CD14-positive monocyte (primary cell): ENCODE measurements at regions not wholly inside any gene's neighbourhood (a gene's known extent, or its start where the extent isn't known, plus 50 kb on each side); places are given as distances from the start of the nearest gene placed in this dataset.

Experiments
- DNase-seq, 3 donors: peaks; one replicate each; pipeline ENCODE4 v3.0.0-alpha.2; 2011 to 2022
- H2AFZ ChIP-seq: 2 replicates; pipeline ENCODE4 v1.6.0; 2012; ENCODE audit warnings: mild to moderate bottlenecking, low read depth, low read length, inconsistent platforms; ENCODE audit not compliant: insufficient read depth, poor library complexity, severe bottlenecking
- H3K27ac ChIP-seq, 2 donors: 1 replicate in 1 of 2; 2 replicates in 1 of 2; pipeline ENCODE4 v1.5.1; 2012 to 2013; ENCODE audit warnings: low read length in 2 of 2, control low read depth in 1 of 2, inconsistent platforms in 1 of 2, low read depth in 1 of 2, mild to moderate bottlenecking in 1 of 2
- H3K27me3 ChIP-seq, 2 donors: one replicate each; pipeline versions ENCODE4 v1.6.0 to v1.6.1; 2011 to 2013; ENCODE audit warnings: low read length in 2 of 2; ENCODE audit not compliant: control insufficient read depth in 2 of 2, insufficient read depth in 2 of 2
- H3K36me3 ChIP-seq, 2 donors: replicated peaks in 1 of 2; 1 replicate in 1 of 2; 2 replicates in 1 of 2; pipeline versions ENCODE4 v1.5.1 to v1.6.1; 2012 to 2013; ENCODE audit warnings: low read length in 2 of 2, control low read depth in 1 of 2, inconsistent platforms in 1 of 2, mild to moderate bottlenecking in 1 of 2; ENCODE audit not compliant: insufficient read depth in 2 of 2, control insufficient read depth in 1 of 2
- H3K4me1 ChIP-seq, 2 donors: 1 replicate in 1 of 2; 2 replicates in 1 of 2; pipeline versions ENCODE4 v1.5.1 to v1.6.1; 2012 to 2013; ENCODE audit warnings: low read length in 2 of 2, control low read depth in 1 of 2, inconsistent platforms in 1 of 2, mild to moderate bottlenecking in 1 of 2, moderate library complexity in 1 of 2; ENCODE audit not compliant: insufficient read depth in 2 of 2, control insufficient read depth in 1 of 2
- H3K4me2 ChIP-seq: replicated peaks from 2 replicates; pipeline ENCODE3; 2012; ENCODE audit warnings: low read length, moderate library complexity, mild to moderate bottlenecking; ENCODE audit not compliant: poor library complexity, severe bottlenecking; ENCODE audit errors: extremely low read depth
- H3K4me3 ChIP-seq, 3 experiments: fragments of 200-600 bp in 1 of 3; sonication (generic) in 1 of 3; replicated peaks in 1 of 3; 1 replicate in 2 of 3; 2 replicates in 1 of 3; pipeline ENCODE4 v1.5.1; 2011 to 2013; ENCODE audit warnings: low read length in 3 of 3, mild to moderate bottlenecking in 3 of 3, control low read depth in 2 of 3, low read depth in 2 of 3, inconsistent platforms in 1 of 3, moderate library complexity in 1 of 3
- H3K79me2 ChIP-seq: 2 replicates; pipeline ENCODE4 v1.6.0; 2012; ENCODE audit warnings: mild to moderate bottlenecking, control low read depth, inconsistent platforms, low read length, moderate library complexity; ENCODE audit not compliant: insufficient read depth
- H3K9ac ChIP-seq: 2 replicates; pipeline ENCODE4 v1.6.0; 2017; ENCODE audit warnings: low read length, mild to moderate bottlenecking; ENCODE audit not compliant: insufficient read depth, poor library complexity, severe bottlenecking
- H3K9me3 ChIP-seq, 2 donors: replicated peaks in 1 of 2; 1 replicate in 1 of 2; 2 replicates in 1 of 2; pipeline versions ENCODE4 v1.5.1 to v1.6.1; 2012 to 2013; ENCODE audit warnings: low read length in 2 of 2, control low read depth in 1 of 2; ENCODE audit not compliant: control insufficient read depth in 1 of 2, insufficient read depth in 1 of 2
- H4K20me1 ChIP-seq: 2 replicates; pipeline ENCODE4 v1.6.0; 2012; ENCODE audit warnings: mild to moderate bottlenecking, low read length, control low read depth, moderate library complexity; ENCODE audit not compliant: insufficient read depth
- H3K27ac Mint-ChIP-seq, 7 donors: one replicate each; pipeline ENCODE4 v1.8.0; 2020; ENCODE audit warnings: mild to moderate bottlenecking in 7 of 7, mixed read lengths in 7 of 7, moderate library complexity in 6 of 7, inconsistent platforms in 2 of 7
- H3K27me3 Mint-ChIP-seq, 3 donors: one replicate each; pipeline ENCODE4 v1.8.0; 2021 to 2022; ENCODE audit warnings: low read depth in 3 of 3, mild to moderate bottlenecking in 3 of 3, mixed read lengths in 3 of 3, moderate library complexity in 3 of 3, inconsistent platforms in 1 of 3
- H3K36me3 Mint-ChIP-seq, 2 donors: one replicate each; pipeline ENCODE4 v1.8.0; 2020; ENCODE audit warnings: mixed read lengths in 2 of 2, inconsistent platforms in 1 of 2, mild to moderate bottlenecking in 1 of 2
- H3K4me1 Mint-ChIP-seq: one replicate; pipeline ENCODE4 v1.8.0; 2020; ENCODE audit warnings: mild to moderate bottlenecking, mixed read lengths
- H3K4me3 Mint-ChIP-seq, 2 donors: one replicate each; pipeline ENCODE4 v1.8.0; 2020; ENCODE audit warnings: mild to moderate bottlenecking in 2 of 2, mixed read lengths in 2 of 2, moderate library complexity in 1 of 2
- H3K9me3 Mint-ChIP-seq, 7 donors: one replicate each; pipeline ENCODE4 v1.8.0; 2020 to 2022; ENCODE audit warnings: mixed read lengths in 7 of 7, mild to moderate bottlenecking in 6 of 7, moderate library complexity in 6 of 7, inconsistent platforms in 2 of 7
- WGBS: methylation state at CpG from one replicate; pipeline ENCODE4 v1.1.5; 2013; ENCODE audit warnings: missing lambda C conversion rate; ENCODE audit not compliant: insufficient coverage; 5-methylcytosine and 5-hydroxymethylcytosine counted together
- intact Hi-C, 2 donors: fragments of 100-400 bp; cut with micrococcal nuclease; formaldehyde crosslinking; loops; one replicate each; pipeline versions ENCODE4 v1.15.0 to v1.15.1; 2023
- TF ChIP-seq, protein P1 (sequence below): fragments of 200-600 bp; IDR thresholded peaks from one replicate; pipeline ENCODE4 v1.8.0; 2022; ENCODE audit warnings: antibody characterized with exemption, mild to moderate bottlenecking

DNA sequence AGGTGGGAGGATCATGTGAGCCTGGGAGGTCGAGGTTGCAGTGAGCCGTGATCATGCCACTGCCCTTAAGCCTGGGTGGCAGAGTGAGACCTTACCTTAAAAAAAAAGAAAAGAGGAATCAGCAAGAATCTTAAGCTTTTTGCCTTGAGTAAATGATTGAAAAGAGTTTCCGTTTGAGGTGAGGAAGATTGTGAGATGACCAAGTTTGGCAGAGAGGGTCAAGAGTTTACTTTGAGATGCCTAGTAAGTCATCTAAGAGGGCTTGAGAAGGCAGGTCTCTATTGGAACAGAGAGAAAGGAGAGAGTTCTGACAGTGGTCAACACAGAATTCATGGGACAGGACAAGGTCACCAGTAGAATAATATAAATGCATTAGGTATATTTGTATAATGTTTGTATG, 572.1 kb downstream of the TLE4 start:
- Mint-ChIP-seq H3K27me3 (no peaks in the 10 kb centered on the region), H3K4me3 (no peak overlapping the region), H3K36me3 (no peaks in the 10 kb centered on the region), H3K27ac (no peak overlapping the region), H3K4me1 (no peaks in the 10 kb centered on the region), H3K9me3 (peaks cover 8 to 17% (median 12%) of the 10 kb centered on the region in 7 donors)
- Histone ChIP-seq H3K36me3 (no peaks in the 10 kb centered on the region), H3K4me1 (no peaks in the 10 kb centered on the region), H3K27ac (no peak overlapping the region), H3K9ac (no peak overlapping the region), H4K20me1 (no peaks in the 10 kb centered on the region), H3K4me2 (no peak overlapping the region), H2AFZ (no peak overlapping the region), H3K27me3 (no peaks in the 10 kb centered on the region), H3K79me2 (no peaks in the 10 kb centered on the region), H3K4me3 (no peak overlapping the region), H3K9me3 (no peaks in the 10 kb centered on the region)
- DNase-seq = no peak
- 81% methylated on average over 3 of the region's 3 CpGs for WGBS
- TF ChIP-seq, protein P1, sequence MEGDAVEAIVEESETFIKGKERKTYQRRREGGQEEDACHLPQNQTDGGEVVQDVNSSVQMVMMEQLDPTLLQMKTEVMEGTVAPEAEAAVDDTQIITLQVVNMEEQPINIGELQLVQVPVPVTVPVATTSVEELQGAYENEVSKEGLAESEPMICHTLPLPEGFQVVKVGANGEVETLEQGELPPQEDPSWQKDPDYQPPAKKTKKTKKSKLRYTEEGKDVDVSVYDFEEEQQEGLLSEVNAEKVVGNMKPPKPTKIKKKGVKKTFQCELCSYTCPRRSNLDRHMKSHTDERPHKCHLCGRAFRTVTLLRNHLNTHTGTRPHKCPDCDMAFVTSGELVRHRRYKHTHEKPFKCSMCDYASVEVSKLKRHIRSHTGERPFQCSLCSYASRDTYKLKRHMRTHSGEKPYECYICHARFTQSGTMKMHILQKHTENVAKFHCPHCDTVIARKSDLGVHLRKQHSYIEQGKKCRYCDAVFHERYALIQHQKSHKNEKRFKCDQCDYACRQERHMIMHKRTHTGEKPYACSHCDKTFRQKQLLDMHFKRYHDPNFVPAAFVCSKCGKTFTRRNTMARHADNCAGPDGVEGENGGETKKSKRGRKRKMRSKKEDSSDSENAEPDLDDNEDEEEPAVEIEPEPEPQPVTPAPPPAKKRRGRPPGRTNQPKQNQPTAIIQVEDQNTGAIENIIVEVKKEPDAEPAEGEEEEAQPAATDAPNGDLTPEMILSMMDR = no peak
- intact Hi-C loops = no loop called here

DNA sequence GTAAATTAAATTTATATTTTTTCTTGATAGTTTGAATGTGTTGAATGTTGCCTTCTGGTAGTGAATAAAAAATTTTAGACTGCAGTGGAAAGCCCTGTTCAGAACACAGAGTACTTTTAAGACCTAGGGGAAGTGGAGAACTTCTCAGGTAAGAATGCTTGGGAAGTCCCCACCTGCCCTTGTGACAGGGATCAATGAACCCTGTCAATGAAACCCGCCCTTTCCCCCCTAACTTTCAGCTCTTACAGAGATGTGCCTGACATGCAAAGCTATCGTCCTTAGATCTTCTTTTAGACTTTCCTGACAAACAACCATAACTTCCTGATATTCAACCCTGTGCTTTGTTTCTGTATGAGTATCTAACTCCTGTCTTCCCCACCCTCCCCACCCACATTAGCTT, 562.7 kb downstream of the TLE4 start:
- TF ChIP-seq, protein P1 = no peak
- H4K20me1 ChIP-seq = no peaks in the 10 kb centered on the region
- Mint-ChIP-seq H3K4me3 (no peak overlapping the region), H3K9me3 (peaks cover under 1 to 16% (median 10%) of the 10 kb centered on the region in 7 donors), H3K27me3 (peaks cover 0 to 3% (median 0%) of the 10 kb centered on the region in 3 donors), H3K27ac (no peak overlapping the region), H3K4me1 (no peaks in the 10 kb centered on the region), H3K36me3 (no peaks in the 10 kb centered on the region)
- no peaks in the 10 kb centered on the region for H3K79me2 ChIP-seq
- no peak overlapping the region for H3K4me3 ChIP-seq
- no peak for DNase-seq
- no peak overlapping the region for H2AFZ ChIP-seq
- intact Hi-C loops = no loop called here
- no peaks in the 10 kb centered on the region for H3K9me3 ChIP-seq
- no peaks in the 10 kb centered on the region for H3K27me3 ChIP-seq
- WGBS = no CpG with 5 or more reads among the region's 2 CpGs
- H3K9ac ChIP-seq = no peak overlapping the region
- H3K27ac ChIP-seq = no peak overlapping the region
- H3K4me1 ChIP-seq = no peaks in the 10 kb centered on the region
- H3K36me3 ChIP-seq = no peaks in the 10 kb centered on the region
- no peak overlapping the region for H3K4me2 ChIP-seq
